GM19025 (cell line): ENCODE measurements at regions not wholly inside any gene's neighbourhood (a gene's known extent, or its start where the extent isn't known, plus 50 kb on each side); places are given as distances from the start of the nearest gene placed in this dataset.
"Not testable (repeated sequence)": the region's sequence is repeated elsewhere in the genome, so short reads cannot be mapped to it uniquely, and the experiment has no call there.

Experiments
- ATAC-seq: cut with Tn5 transposase; IDR thresholded peaks from one replicate; pipeline ENCODE4 v1.9.1; 2021; ENCODE audit warnings: mild to moderate bottlenecking, low read depth, moderate library complexity; ENCODE audit not compliant: unreplicated experiment

- ATAC-seq = no peak
Observed at GRCh38 chrX:110965409-110966090, 130.4 kb upstream of the PAK3 start.

- no peak for ATAC-seq
Observed at GRCh38 chrX:110964786-110965185, 131.2 kb upstream of the PAK3 start.

DNA sequence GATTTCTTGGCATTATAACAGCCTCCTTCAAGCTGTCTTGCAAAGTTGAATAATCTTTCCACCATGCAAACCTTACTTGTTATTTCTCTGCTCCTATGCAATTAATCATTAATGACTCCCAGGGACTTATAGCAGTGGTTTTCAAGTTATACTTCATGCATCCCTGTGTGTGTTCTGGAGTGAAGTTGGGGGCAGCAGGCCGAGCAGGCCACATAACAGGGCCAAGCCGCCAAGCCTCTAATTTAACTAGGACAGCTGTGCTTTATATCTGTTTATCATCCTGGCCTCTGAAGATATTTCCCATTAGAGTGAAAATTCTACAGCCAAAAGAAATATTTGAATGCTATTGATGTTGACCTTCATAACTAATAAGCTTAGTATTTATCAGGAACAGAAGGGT, 133.5 kb upstream of the PAK3 start:
- ATAC-seq = no peak

- no peak for ATAC-seq
Observed at GRCh38 chrX:110955706-110956105, 140.3 kb upstream of the PAK3 start.

DNA sequence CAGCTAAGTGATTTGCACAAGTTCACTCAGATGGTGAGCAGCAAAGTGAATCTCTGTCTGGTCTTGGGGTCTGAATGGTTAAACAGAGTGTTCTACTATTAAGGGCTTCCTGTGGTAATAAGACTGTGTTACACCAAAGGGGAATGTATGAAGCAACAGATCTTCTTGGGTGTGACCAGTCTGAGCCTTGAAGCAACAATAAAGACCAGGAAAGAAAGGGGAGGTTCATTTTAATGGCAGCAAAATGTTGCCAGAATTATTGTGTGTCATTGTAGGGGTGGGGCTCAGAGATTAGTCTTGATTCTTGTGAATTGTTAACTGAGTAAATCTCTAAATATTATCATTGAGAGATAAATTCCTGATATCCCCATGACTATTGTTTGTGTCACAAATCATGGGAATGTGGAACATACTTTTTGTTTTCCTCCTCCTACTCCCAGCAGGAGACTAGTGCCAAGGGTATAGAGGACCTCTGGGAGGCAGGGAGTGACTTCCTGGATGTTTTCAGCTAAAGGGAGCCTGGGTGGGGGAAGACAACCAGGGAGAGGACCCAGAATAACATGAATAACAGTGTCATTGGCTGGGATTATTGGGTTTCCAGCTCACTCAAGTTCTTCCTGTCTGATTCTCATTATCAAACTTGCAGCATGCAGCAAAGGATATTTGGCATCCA, 141.4 kb upstream of the PAK3 start:
- no peak for ATAC-seq

- ATAC-seq = no peak
Observed at GRCh38 chrX:110951472-110952269, 144.3 kb upstream of the PAK3 start.

GRCh38 chrX:110944751-110945675, 149.4 kb upstream of the CHRDL1 start:
- no peak for ATAC-seq

- no peak for ATAC-seq
Observed at GRCh38 chrX:110944311-110944750, 148.7 kb upstream of the CHRDL1 start.

DNA sequence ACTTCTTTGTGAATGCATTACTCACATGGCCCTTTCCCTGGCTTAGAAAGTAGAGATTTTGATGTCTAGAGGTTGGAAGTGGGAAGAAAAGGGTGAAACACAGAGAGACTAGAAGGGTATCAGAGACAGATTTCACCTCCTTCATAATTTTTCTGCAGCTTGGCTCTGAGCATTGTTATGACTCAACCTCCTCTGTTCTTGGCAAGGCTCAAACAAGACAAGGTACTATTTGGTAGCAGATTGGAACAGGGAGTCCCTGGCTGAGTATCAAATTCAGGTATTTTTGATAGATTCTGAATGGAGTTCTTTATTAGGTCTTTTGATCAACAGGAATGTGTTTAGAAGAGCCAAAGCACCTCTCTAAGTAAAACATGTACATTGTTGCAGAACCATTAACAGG, 146.3 kb upstream of the CHRDL1 start:
- ATAC-seq = no peak

DNA sequence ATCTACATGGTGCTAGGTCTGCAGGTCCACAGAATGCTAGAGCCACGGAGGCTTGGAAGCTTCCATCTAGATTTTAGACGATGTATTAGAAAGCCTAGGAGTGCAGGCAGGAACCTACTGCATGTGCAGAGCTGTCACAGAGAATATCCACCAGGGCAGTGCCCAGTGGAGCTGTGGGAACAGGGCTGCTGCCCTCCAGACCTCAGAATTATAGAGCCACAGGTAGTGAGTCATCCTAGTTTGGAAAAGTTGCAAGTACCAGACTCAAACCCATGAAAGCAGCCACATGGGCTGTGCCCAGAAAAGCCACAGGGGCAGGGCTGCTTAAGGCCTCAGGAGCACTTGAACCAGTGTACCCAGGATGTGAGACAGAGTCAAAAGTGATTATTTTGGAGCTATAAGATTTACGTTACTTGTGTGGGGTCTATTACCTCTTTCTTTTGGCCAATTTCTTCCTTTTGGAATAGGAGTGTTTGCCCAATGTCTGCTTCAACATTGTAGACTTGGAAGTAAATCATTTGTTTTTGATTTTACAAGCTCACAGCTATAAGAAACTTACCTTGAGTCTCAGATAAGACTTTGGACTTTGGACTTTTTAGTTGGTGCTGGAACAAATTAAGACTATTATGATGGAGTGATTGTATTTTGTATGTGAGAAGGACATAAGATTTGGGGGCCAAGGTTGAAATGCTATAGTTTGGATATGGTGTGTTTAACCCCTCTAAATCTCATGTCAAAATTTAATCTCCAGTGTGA, 143.5 kb upstream of the CHRDL1 start:
- no peak for ATAC-seq

GRCh38 chrX:110924871-110925270, 129.3 kb upstream of the CHRDL1 start:
- no peak for ATAC-seq

- ATAC-seq = no peak
Observed at GRCh38 chrX:110920991-110921390, 125.4 kb upstream of the CHRDL1 start.

- ATAC-seq = no peak
Observed at GRCh38 chrX:110915570-110915969, 120.0 kb upstream of the CHRDL1 start.

- ATAC-seq = no peak
Observed at GRCh38 chrX:110915111-110915510, 119.5 kb upstream of the CHRDL1 start.

GRCh38 chrX:110914281-110914680, 118.7 kb upstream of the CHRDL1 start:
- no peak for ATAC-seq

- ATAC-seq = not testable (repeated sequence)
Observed at GRCh38 chrX:110904747-110905146, 109.1 kb upstream of the CHRDL1 start.

GRCh38 chrX:110881971-110882370, 86.4 kb upstream of the CHRDL1 start:
- no peak for ATAC-seq

GRCh38 chrX:110877326-110877725, 81.7 kb upstream of the CHRDL1 start:
- no peak for ATAC-seq

GRCh38 chrX:110871839-110872238, 76.2 kb upstream of the CHRDL1 start:
- no peak for ATAC-seq

GRCh38 chrX:110866421-110866820, 70.8 kb upstream of the CHRDL1 start:
- ATAC-seq = no peak
